GM23248 (cell line): ENCODE measurements at regions not wholly inside any gene's neighbourhood (a gene's known extent, or its start where the extent isn't known, plus 50 kb on each side); places are given as distances from the start of the nearest gene placed in this dataset.

Source experiments
- DNase-seq: peaks from one replicate; pipeline ENCODE4 v3.0.0-alpha.2; 2015
- H2AFZ ChIP-seq: fragments of 200-600 bp; sonication (generic); 2 replicates; pipeline ENCODE4 v1.6.1; 2016; ENCODE audit warnings: antibody characterized with exemption
- H3F3A ChIP-seq: fragments of 200-600 bp; sonication (generic); 2 replicates; pipeline ENCODE4 v1.6.1; 2016; ENCODE audit warnings: mild to moderate bottlenecking, antibody characterized with exemption, mixed run types; ENCODE audit not compliant: insufficient read depth
- H3K27ac ChIP-seq: fragments of 200-600 bp; sonication (generic); 2 replicates; pipeline ENCODE4 v1.5.1; 2016; ENCODE audit warnings: mild to moderate bottlenecking
- H3K27me3 ChIP-seq: fragments of 200-600 bp; sonication (generic); replicated peaks from 2 replicates; pipeline ENCODE4 v1.6.1; 2016; ENCODE audit warnings: mild to moderate bottlenecking; ENCODE audit not compliant: insufficient read depth
- H3K36me3 ChIP-seq: fragments of 200-600 bp; sonication (generic); 2 replicates; pipeline ENCODE4 v1.6.1; 2016; ENCODE audit warnings: low read depth, mild to moderate bottlenecking
- H3K4me1 ChIP-seq: fragments of 200-600 bp; sonication (generic); 2 replicates; pipeline ENCODE4 v1.6.1; 2016; ENCODE audit warnings: mild to moderate bottlenecking; ENCODE audit not compliant: insufficient read depth
- H3K4me2 ChIP-seq: fragments of 200-600 bp; sonication (generic); one replicate; pipeline ENCODE4 v1.6.1; 2016; ENCODE audit warnings: mild to moderate bottlenecking; ENCODE audit not compliant: unreplicated experiment
- H3K4me3 ChIP-seq: fragments of 200-600 bp; sonication (generic); 2 replicates; pipeline ENCODE4 v1.5.1; 2016; ENCODE audit warnings: mild to moderate bottlenecking
- H3K79me2 ChIP-seq: fragments of 200-600 bp; sonication (generic); 2 replicates; pipeline ENCODE4 v1.6.1; 2016; ENCODE audit warnings: mild to moderate bottlenecking; ENCODE audit not compliant: insufficient read depth
- H3K9ac ChIP-seq: fragments of 200-600 bp; sonication (generic); 2 replicates; pipeline ENCODE4 v1.6.1; 2016; ENCODE audit warnings: mild to moderate bottlenecking
- H3K9me2 ChIP-seq: fragments of 200-600 bp; sonication (generic); 2 replicates; pipeline ENCODE4 v1.6.1; 2016; ENCODE audit warnings: mixed run types, mild to moderate bottlenecking, moderate library complexity; ENCODE audit not compliant: insufficient read depth
- H3K9me3 ChIP-seq: fragments of 200-600 bp; sonication (generic); one replicate; pipeline ENCODE4 v1.6.1; 2017; ENCODE audit warnings: low read depth
- H4K20me1 ChIP-seq: fragments of 200-600 bp; sonication (generic); 2 replicates; pipeline ENCODE4 v1.6.0; 2016; ENCODE audit not compliant: insufficient read depth
- EZH2 ChIP-seq: fragments of 200-600 bp; sonication (generic); IDR thresholded peaks from 2 replicates; pipeline ENCODE4 v1.6.1; 2018; ENCODE audit warnings: antibody characterized with exemption, mild to moderate bottlenecking; ENCODE audit not compliant: insufficient read depth, poor library complexity, severe bottlenecking
- EZH2phosphoT487 ChIP-seq: fragments of 200-600 bp; sonication (generic); IDR thresholded peaks from 2 replicates; pipeline ENCODE4 v1.6.1; 2018; ENCODE audit warnings: antibody characterized with exemption, moderate library complexity, mild to moderate bottlenecking, low read depth; ENCODE audit not compliant: insufficient read depth
- WGBS, 2 experiments: methylation state at CpG; one replicate each; pipeline ENCODE4 v1.1.6; 2015 to 2017; ENCODE audit warnings: low lambda C conversion rate in 2 of 2, low coverage in 1 of 2; ENCODE audit errors: missing lambda C conversion rate in 2 of 2; 5-methylcytosine and 5-hydroxymethylcytosine counted together
- in situ Hi-C: fragments of 300-500 bp; cut with MboI; formaldehyde crosslinking; loops from 2 replicates; pipeline ENCODE4 v1.15.0; 2020

- Histone ChIP-seq H3K4me2 (no peak overlapping the region), H3K4me1 (peaks cover 19% of the 10 kb centered on the region), H4K20me1 (no peaks in the 10 kb centered on the region), H3K36me3 (no peaks in the 10 kb centered on the region), H2AFZ (no peak overlapping the region), H3F3A (peaks cover 21% of the 10 kb centered on the region), H3K79me2 (no peaks in the 10 kb centered on the region), H3K9ac (no peak overlapping the region), H3K9me2 (no peaks in the 10 kb centered on the region), H3K9me3 (no peaks in the 10 kb centered on the region), H3K4me3 (no peak overlapping the region), H3K27me3 (no peaks in the 10 kb centered on the region), H3K27ac (no peak overlapping the region)
- WGBS, 2 experiments = 76 to 89% methylated on average over 1 of the region's 1 CpG
- in situ Hi-C loops = no loop called here
- no peak for DNase-seq
- no peak for TF ChIP-seq EZH2phosphoT487
- TF ChIP-seq EZH2 = no peak
These were observed 91.5 kb upstream of the KIF5B start for GRCh38 chr10:32147730-32148129.

GRCh38 chr10:32146166-32146565 lies 89.9 kb upstream of the KIF5B start:
- Histone ChIP-seq H3F3A (peaks cover 24% of the 10 kb centered on the region), H3K4me1 (peaks cover 19% of the 10 kb centered on the region), H4K20me1 (no peaks in the 10 kb centered on the region), H3K9me3 (no peaks in the 10 kb centered on the region), H3K4me2 (no peak overlapping the region), H3K27ac (no peak overlapping the region), H3K27me3 (no peaks in the 10 kb centered on the region), H3K36me3 (no peaks in the 10 kb centered on the region), H3K9me2 (no peaks in the 10 kb centered on the region), H2AFZ (no peak overlapping the region), H3K79me2 (no peaks in the 10 kb centered on the region), H3K4me3 (no peak overlapping the region), H3K9ac (no peak overlapping the region)
- TF ChIP-seq EZH2 = no peak
- no peak for TF ChIP-seq EZH2phosphoT487
- WGBS, 2 experiments = 77 to 81% methylated on average over 4 of the region's 4 CpGs
- in situ Hi-C loops = no loop called here
- no peak for DNase-seq

- in situ Hi-C loops = no loop called here
- Histone ChIP-seq H3K9me3 (no peaks in the 10 kb centered on the region), H3K79me2 (no peaks in the 10 kb centered on the region), H3K4me2 (no peak overlapping the region), H3K9me2 (no peaks in the 10 kb centered on the region), H3K27ac (no peak overlapping the region), H2AFZ (no peak overlapping the region), H3K4me3 (no peak overlapping the region), H3K4me1 (peaks cover 20% of the 10 kb centered on the region), H3K9ac (no peak overlapping the region), H4K20me1 (no peaks in the 10 kb centered on the region), H3K27me3 (no peaks in the 10 kb centered on the region), H3F3A (peaks cover 27% of the 10 kb centered on the region), H3K36me3 (no peaks in the 10 kb centered on the region)
- 77 to 82% methylated on average over 9 to 10 of the region's 10 CpGs for WGBS, 2 experiments
- no peak for TF ChIP-seq EZH2
- TF ChIP-seq EZH2phosphoT487 = no peak
- no peak for DNase-seq
These were observed 88.8 kb upstream of the KIF5B start for GRCh38 chr10:32144817-32145688.

GRCh38 chr10:32143302-32143847 lies 87.2 kb upstream of the KIF5B start:
- peaks cover 19% of the 10 kb centered on the region for H3F3A ChIP-seq
- no peak for DNase-seq
- 96 to 97% methylated on average over 7 of the region's 7 CpGs for WGBS, 2 experiments
- H3K4me2 ChIP-seq = no peak overlapping the region
- H3K27ac ChIP-seq = no peak overlapping the region
- peaks cover 18% of the 10 kb centered on the region for H3K4me1 ChIP-seq
- no peaks in the 10 kb centered on the region for H3K9me2 ChIP-seq
- no peak for TF ChIP-seq EZH2phosphoT487
- no peak for TF ChIP-seq EZH2
- no peaks in the 10 kb centered on the region for H4K20me1 ChIP-seq
- no peak overlapping the region for H3K9ac ChIP-seq
- H3K27me3 ChIP-seq = no peaks in the 10 kb centered on the region
- no peak overlapping the region for H3K4me3 ChIP-seq
- H3K9me3 ChIP-seq = no peaks in the 10 kb centered on the region
- no peaks in the 10 kb centered on the region for H3K36me3 ChIP-seq
- in situ Hi-C loops = no loop called here
- H3K79me2 ChIP-seq = no peaks in the 10 kb centered on the region
- H2AFZ ChIP-seq = no peak overlapping the region
